Endothelial cell of umbilical vein (primary cell): ENCODE measurements at regions not wholly inside any gene's neighbourhood (a gene's known extent, or its start where the extent isn't known, plus 50 kb on each side); places are given as distances from the start of the nearest gene placed in this dataset.

Experiments used
- EZH2 ChIP-seq: IDR thresholded peaks from 2 replicates; pipeline ENCODE4 v1.6.1; 2012; ENCODE audit warnings: borderline replicate concordance, low read depth, mild to moderate bottlenecking, moderate library complexity, low read length, inconsistent platforms; ENCODE audit not compliant: severe bottlenecking
- FOS ChIP-seq: IDR thresholded peaks from 2 replicates; pipeline ENCODE4 v1.6.1; 2011; ENCODE audit warnings: mild to moderate bottlenecking, low read length, moderate library complexity, borderline replicate concordance; ENCODE audit not compliant: insufficient read depth
- MYC ChIP-seq: IDR thresholded peaks from one replicate; pipeline ENCODE4 v1.6.1; 2011; ENCODE audit warnings: mild to moderate bottlenecking, low read depth, low read length
- POLR2A ChIP-seq: IDR thresholded peaks from 2 replicates; pipeline ENCODE4 v1.6.1; 2012; ENCODE audit warnings: low read depth, mild to moderate bottlenecking, control low read depth, low read length
- POLR2AphosphoS5 ChIP-seq: IDR thresholded peaks from 2 replicates; pipeline ENCODE4 v1.6.1; 2012; ENCODE audit warnings: low read depth, mild to moderate bottlenecking, control low read depth, low read length, moderate library complexity; ENCODE audit not compliant: insufficient read depth
- TF ChIP-seq, protein P1 (sequence below), 2 donors: IDR thresholded peaks; 1 replicate in 1 of 2; 2 replicates in 1 of 2; pipeline ENCODE4 v1.5.1; 2011; ENCODE audit warnings: low read length in 2 of 2, mild to moderate bottlenecking in 2 of 2, moderate library complexity in 2 of 2, control low read depth in 1 of 2, inconsistent platforms in 1 of 2, low read depth in 1 of 2; ENCODE audit not compliant: insufficient read depth in 1 of 2; ENCODE audit errors: extremely low read depth in 1 of 2
- TF ChIP-seq, protein P2 (sequence below): IDR thresholded peaks from 2 replicates; pipeline ENCODE4 v1.6.1; 2011; ENCODE audit not compliant: insufficient read depth, insufficient read length

DNA sequence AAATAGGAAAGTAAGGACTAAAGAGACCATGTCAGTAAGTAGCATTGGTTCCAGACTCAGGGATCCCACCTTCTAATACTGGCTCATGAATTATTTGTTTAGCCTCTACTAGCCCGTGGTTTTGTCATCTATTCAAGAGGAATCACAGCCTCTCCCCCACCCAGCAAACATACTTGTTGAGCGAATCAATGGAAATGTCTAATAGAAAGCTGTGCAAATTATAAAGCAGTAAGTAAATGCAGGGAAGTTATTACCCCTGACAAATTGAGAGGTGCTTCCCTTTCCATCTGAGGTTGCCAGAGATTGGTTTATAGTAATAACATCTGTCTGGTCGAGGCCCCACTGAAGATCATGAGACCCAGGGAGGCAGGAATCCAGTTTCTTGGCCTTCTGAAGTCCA lies 219.3 kb upstream of the OSR1 start:
- TF ChIP-seq, protein P1, sequence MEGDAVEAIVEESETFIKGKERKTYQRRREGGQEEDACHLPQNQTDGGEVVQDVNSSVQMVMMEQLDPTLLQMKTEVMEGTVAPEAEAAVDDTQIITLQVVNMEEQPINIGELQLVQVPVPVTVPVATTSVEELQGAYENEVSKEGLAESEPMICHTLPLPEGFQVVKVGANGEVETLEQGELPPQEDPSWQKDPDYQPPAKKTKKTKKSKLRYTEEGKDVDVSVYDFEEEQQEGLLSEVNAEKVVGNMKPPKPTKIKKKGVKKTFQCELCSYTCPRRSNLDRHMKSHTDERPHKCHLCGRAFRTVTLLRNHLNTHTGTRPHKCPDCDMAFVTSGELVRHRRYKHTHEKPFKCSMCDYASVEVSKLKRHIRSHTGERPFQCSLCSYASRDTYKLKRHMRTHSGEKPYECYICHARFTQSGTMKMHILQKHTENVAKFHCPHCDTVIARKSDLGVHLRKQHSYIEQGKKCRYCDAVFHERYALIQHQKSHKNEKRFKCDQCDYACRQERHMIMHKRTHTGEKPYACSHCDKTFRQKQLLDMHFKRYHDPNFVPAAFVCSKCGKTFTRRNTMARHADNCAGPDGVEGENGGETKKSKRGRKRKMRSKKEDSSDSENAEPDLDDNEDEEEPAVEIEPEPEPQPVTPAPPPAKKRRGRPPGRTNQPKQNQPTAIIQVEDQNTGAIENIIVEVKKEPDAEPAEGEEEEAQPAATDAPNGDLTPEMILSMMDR (IDR thresholded peaks at IDR 0.05; ENCODE audit: extremely low read depth in 1 of 2, insufficient read depth in 1 of 2, low read depth in 1 of 2, low read length in 2 of 2) = no peak
- no peak for TF ChIP-seq POLR2A
- TF ChIP-seq EZH2 = no peak
- no peak for TF ChIP-seq POLR2AphosphoS5
- TF ChIP-seq MYC = no peak
- TF ChIP-seq, protein P2, sequence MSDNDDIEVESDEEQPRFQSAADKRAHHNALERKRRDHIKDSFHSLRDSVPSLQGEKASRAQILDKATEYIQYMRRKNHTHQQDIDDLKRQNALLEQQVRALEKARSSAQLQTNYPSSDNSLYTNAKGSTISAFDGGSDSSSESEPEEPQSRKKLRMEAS = no peak
- no peak for TF ChIP-seq FOS
